HG02870 (cell line): ENCODE measurements at regions not wholly inside any gene's neighbourhood (a gene's known extent, or its start where the extent isn't known, plus 50 kb on each side); places are given as distances from the start of the nearest gene placed in this dataset.
"Not testable (repeated sequence)": the region's sequence is repeated elsewhere in the genome, so short reads cannot be mapped to it uniquely, and the experiment has no call there.

Experiments
- ATAC-seq: cut with Tn5 transposase; IDR thresholded peaks from one replicate; pipeline ENCODE4 v1.9.1; 2021; ENCODE audit warnings: mild to moderate bottlenecking, moderate library complexity; ENCODE audit not compliant: unreplicated experiment

GRCh38 chr15:91652610-91653207, 200.8 kb upstream of the SLCO3A1 start:
- no peak for ATAC-seq

- not testable (repeated sequence) for ATAC-seq
Observed at GRCh38 chr15:91655563-91656290, 197.8 kb upstream of the SLCO3A1 start.

- no peak for ATAC-seq
Observed at GRCh38 chr15:91660174-91660649, 193.3 kb upstream of the SLCO3A1 start.

- ATAC-seq, result no peak
Observed at GRCh38 chr15:91664224-91664836, 189.2 kb upstream of the SLCO3A1 start.

- no peak for ATAC-seq
Observed at GRCh38 chr15:91665212-91665611, 188.3 kb upstream of the SLCO3A1 start.

GRCh38 chr15:91668370-91668769, 185.1 kb upstream of the SLCO3A1 start:
- no peak for ATAC-seq

- no peak for ATAC-seq
Observed at GRCh38 chr15:91670108-91670507, 183.4 kb upstream of the SLCO3A1 start.

GRCh38 chr15:91678003-91678402, 175.5 kb upstream of the SLCO3A1 start:
- ATAC-seq, result no peak

- ATAC-seq, result no peak
Observed at GRCh38 chr15:91679447-91679846, 174.1 kb upstream of the SLCO3A1 start.

GRCh38 chr15:91685436-91685835, 168.1 kb upstream of the SLCO3A1 start:
- ATAC-seq, result no peak

- ATAC-seq, result no peak
Observed at GRCh38 chr15:91688811-91689210, 164.7 kb upstream of the SLCO3A1 start.

- ATAC-seq, result no peak
Observed at GRCh38 chr15:91689377-91689776, 164.1 kb upstream of the SLCO3A1 start.

GRCh38 chr15:91692596-91692995, 160.9 kb upstream of the SLCO3A1 start:
- no peak for ATAC-seq

- ATAC-seq, result no peak
Observed at GRCh38 chr15:91694131-91694830, 159.2 kb upstream of the SLCO3A1 start.

GRCh38 chr15:91694831-91695210, 158.7 kb upstream of the SLCO3A1 start:
- no peak for ATAC-seq

GRCh38 chr15:91695799-91696198, 157.7 kb upstream of the SLCO3A1 start:
- ATAC-seq, result no peak

GRCh38 chr15:91696981-91697380, 156.5 kb upstream of the SLCO3A1 start:
- no peak for ATAC-seq

- ATAC-seq, result no peak
Observed at GRCh38 chr15:91698241-91698640, 155.3 kb upstream of the SLCO3A1 start.

GRCh38 chr15:91699741-91700140, 153.8 kb upstream of the SLCO3A1 start:
- no peak for ATAC-seq

- no peak for ATAC-seq
Observed at GRCh38 chr15:91703274-91703673, 150.2 kb upstream of the SLCO3A1 start.

- ATAC-seq, result no peak
Observed at GRCh38 chr15:91704343-91704742, 149.2 kb upstream of the SLCO3A1 start.
